Activated naive CD8-positive, alpha-beta T cell (primary cell): ENCODE measurements at regions not wholly inside any gene's neighbourhood (a gene's known extent, or its start where the extent isn't known, plus 50 kb on each side); places are given as distances from the start of the nearest gene placed in this dataset.

Experiments
- H3K27ac Mint-ChIP-seq: one replicate; pipeline ENCODE4 v1.8.0; 2021; ENCODE audit warnings: mixed read lengths
- H3K27me3 Mint-ChIP-seq: one replicate; pipeline ENCODE4 v1.8.0; 2021; ENCODE audit warnings: mixed read lengths
- H3K36me3 Mint-ChIP-seq: one replicate; pipeline ENCODE4 v1.8.0; 2021; ENCODE audit warnings: mixed read lengths
- H3K4me1 Mint-ChIP-seq: one replicate; pipeline ENCODE4 v1.8.0; 2021; ENCODE audit warnings: low read depth, mixed read lengths
- H3K4me3 Mint-ChIP-seq: one replicate; pipeline ENCODE4 v1.8.0; 2021; ENCODE audit warnings: mild to moderate bottlenecking, mixed read lengths
- H3K9me3 Mint-ChIP-seq: one replicate; pipeline ENCODE4 v1.8.0; 2021; ENCODE audit warnings: low read depth, mixed read lengths

GRCh38 chr2:120651818-120652217 lies 83.8 kb upstream of the GLI2 start:
- Mint-ChIP-seq H3K36me3 (peaks cover 8% of the 10 kb centered on the region), H3K27me3 (peaks cover 16% of the 10 kb centered on the region), H3K27ac (no peak overlapping the region), H3K4me3 (no peak overlapping the region), H3K4me1 (no peaks in the 10 kb centered on the region), H3K9me3 (peaks cover 13% of the 10 kb centered on the region)

- Mint-ChIP-seq H3K36me3 (peaks cover 8% of the 10 kb centered on the region), H3K27me3 (peaks cover 13% of the 10 kb centered on the region), H3K4me1 (no peaks in the 10 kb centered on the region), H3K4me3 (no peak overlapping the region), H3K27ac (no peak overlapping the region), H3K9me3 (peaks cover 13% of the 10 kb centered on the region)
Measured at GRCh38 chr2:120653046-120653445, 82.6 kb upstream of the GLI2 start.

GRCh38 chr2:120653871-120654270 lies 81.8 kb upstream of the GLI2 start:
- H3K36me3 Mint-ChIP-seq, result peaks cover 8% of the 10 kb centered on the region
- no peak overlapping the region for H3K27ac Mint-ChIP-seq
- H3K4me1 Mint-ChIP-seq, result no peaks in the 10 kb centered on the region
- H3K4me3 Mint-ChIP-seq, result no peak overlapping the region
- H3K9me3 Mint-ChIP-seq, result peaks cover 13% of the 10 kb centered on the region
- peaks cover 15% of the 10 kb centered on the region for H3K27me3 Mint-ChIP-seq

- Mint-ChIP-seq H3K4me1 (no peaks in the 10 kb centered on the region), H3K4me3 (no peak overlapping the region), H3K36me3 (peaks cover 8% of the 10 kb centered on the region), H3K27me3 (peaks cover 15% of the 10 kb centered on the region), H3K27ac (no peak overlapping the region), H3K9me3 (peaks cover 13% of the 10 kb centered on the region)
Measured at GRCh38 chr2:120654381-120655134, 81.1 kb upstream of the GLI2 start.

GRCh38 chr2:120656273-120656950 lies 79.3 kb upstream of the GLI2 start:
- Mint-ChIP-seq H3K4me1 (no peaks in the 10 kb centered on the region), H3K27ac (no peak overlapping the region), H3K4me3 (no peak overlapping the region), H3K9me3 (peaks cover 2% of the 10 kb centered on the region), H3K27me3 (peaks cover 12% of the 10 kb centered on the region), H3K36me3 (peaks cover 2% of the 10 kb centered on the region)

GRCh38 chr2:120658042-120658769 lies 77.5 kb upstream of the GLI2 start:
- H3K27me3 Mint-ChIP-seq, result peaks cover 19% of the 10 kb centered on the region
- no peak overlapping the region for H3K27ac Mint-ChIP-seq
- no peaks in the 10 kb centered on the region for H3K4me1 Mint-ChIP-seq
- H3K36me3 Mint-ChIP-seq, result peaks cover 2% of the 10 kb centered on the region
- no peaks in the 10 kb centered on the region for H3K9me3 Mint-ChIP-seq
- H3K4me3 Mint-ChIP-seq, result no peak overlapping the region

GRCh38 chr2:120658770-120659158 lies 76.9 kb upstream of the GLI2 start:
- Mint-ChIP-seq H3K27me3 (peaks cover 19% of the 10 kb centered on the region), H3K4me3 (no peak overlapping the region), H3K27ac (no peak overlapping the region), H3K4me1 (no peaks in the 10 kb centered on the region), H3K36me3 (peaks cover 1% of the 10 kb centered on the region), H3K9me3 (no peaks in the 10 kb centered on the region)

GRCh38 chr2:120659275-120659977 lies 76.2 kb upstream of the GLI2 start:
- Mint-ChIP-seq H3K27me3 (peaks cover 19% of the 10 kb centered on the region), H3K9me3 (peaks cover 1% of the 10 kb centered on the region)

GRCh38 chr2:120660056-120660694 lies 75.5 kb upstream of the GLI2 start:
- no peaks in the 10 kb centered on the region for H3K4me1 Mint-ChIP-seq
- H3K9me3 Mint-ChIP-seq, result peaks cover 7% of the 10 kb centered on the region
- H3K27me3 Mint-ChIP-seq, result peaks cover 17% of the 10 kb centered on the region
- no peak overlapping the region for H3K27ac Mint-ChIP-seq
- H3K4me3 Mint-ChIP-seq, result no peak overlapping the region
- H3K36me3 Mint-ChIP-seq, result no peaks in the 10 kb centered on the region

More at GRCh38 chr2:120659275-120659977, 76.2 kb upstream of the GLI2 start:
- Mint-ChIP-seq H3K4me1 (no peaks in the 10 kb centered on the region), H3K27ac (no peak overlapping the region), H3K36me3 (no peaks in the 10 kb centered on the region), H3K4me3 (no peak overlapping the region)

- H3K9me3 Mint-ChIP-seq, result peaks cover 13% of the 10 kb centered on the region
- H3K27me3 Mint-ChIP-seq, result peaks cover 11% of the 10 kb centered on the region
- no peaks in the 10 kb centered on the region for H3K36me3 Mint-ChIP-seq
- no peak overlapping the region for H3K4me3 Mint-ChIP-seq
- H3K27ac Mint-ChIP-seq, result no peak overlapping the region
- H3K4me1 Mint-ChIP-seq, result no peaks in the 10 kb centered on the region
Measured at GRCh38 chr2:120660771-120661459, 74.8 kb upstream of the GLI2 start.

- Mint-ChIP-seq H3K27ac (no peak overlapping the region), H3K36me3 (peaks cover 2% of the 10 kb centered on the region), H3K4me3 (no peak overlapping the region), H3K9me3 (peaks cover 19% of the 10 kb centered on the region), H3K4me1 (no peaks in the 10 kb centered on the region), H3K27me3 (peaks cover 8% of the 10 kb centered on the region)
Measured at GRCh38 chr2:120661551-120661950, 74.1 kb upstream of the GLI2 start.

- no peak overlapping the region for H3K4me3 Mint-ChIP-seq
- H3K4me1 Mint-ChIP-seq, result no peaks in the 10 kb centered on the region
- H3K9me3 Mint-ChIP-seq, result peaks cover 23% of the 10 kb centered on the region
- H3K27me3 Mint-ChIP-seq, result peaks cover 8% of the 10 kb centered on the region
- peaks cover 3% of the 10 kb centered on the region for H3K36me3 Mint-ChIP-seq
- H3K27ac Mint-ChIP-seq, result no peak overlapping the region
Measured at GRCh38 chr2:120662046-120662445, 73.6 kb upstream of the GLI2 start.

GRCh38 chr2:120662746-120663145 lies 72.9 kb upstream of the GLI2 start:
- no peak overlapping the region for H3K27ac Mint-ChIP-seq
- no peak overlapping the region for H3K4me3 Mint-ChIP-seq
- H3K36me3 Mint-ChIP-seq, result peaks cover 3% of the 10 kb centered on the region
- H3K9me3 Mint-ChIP-seq, result peaks cover 23% of the 10 kb centered on the region
- H3K4me1 Mint-ChIP-seq, result no peaks in the 10 kb centered on the region
- H3K27me3 Mint-ChIP-seq, result peaks cover 8% of the 10 kb centered on the region

GRCh38 chr2:120666433-120666832 lies 69.2 kb upstream of the GLI2 start:
- peaks cover 16% of the 10 kb centered on the region for H3K27me3 Mint-ChIP-seq
- H3K9me3 Mint-ChIP-seq, result peaks cover 23% of the 10 kb centered on the region
- H3K4me1 Mint-ChIP-seq, result no peaks in the 10 kb centered on the region
- H3K4me3 Mint-ChIP-seq, result no peak overlapping the region
- H3K36me3 Mint-ChIP-seq, result peaks cover 3% of the 10 kb centered on the region
- no peak overlapping the region for H3K27ac Mint-ChIP-seq
